WTC11 (cell line): ENCODE measurements at regions not wholly inside any gene's neighbourhood (a gene's known extent, or its start where the extent isn't known, plus 50 kb on each side); places are given as distances from the start of the nearest gene placed in this dataset.

ENCODE experiments used
- ATAC-seq: fragments of 200-7000 bp; cut with Tn5 transposase; 2 replicates; pipeline ENCODE4 v1.10.0; 2021; ENCODE audit warnings: mild to moderate bottlenecking, moderate library complexity
- CTCF ChIA-PET: fragments of 300-600 bp; sonication (Branson Sonifier 250); formaldehyde crosslinking; loops from one replicate; lab custom pipeline; 2021; ENCODE audit warnings: antibody characterized with exemption; lab: Charles Lee
- POLR2A ChIA-PET: fragments of 350-600 bp; sonication (Branson Sonifier 250); formaldehyde crosslinking; loops from one replicate; lab custom pipeline; 2021; ENCODE audit warnings: antibody characterized with exemption; lab: Charles Lee
- DNase-seq: peaks from one replicate; pipeline ENCODE4 v3.0.0; 2021; ENCODE audit warnings: low spot score
- H3K27ac Mint-ChIP-seq: 2 replicates; pipeline ENCODE4 v1.8.0; 2021; ENCODE audit warnings: mixed read lengths
- H3K27me3 Mint-ChIP-seq: 2 replicates; pipeline ENCODE4 v1.8.0; 2021; ENCODE audit warnings: low read depth, mild to moderate bottlenecking, moderate library complexity, mixed read lengths
- H3K36me3 Mint-ChIP-seq: 2 replicates; pipeline ENCODE4 v1.8.0; 2021; ENCODE audit warnings: mixed read lengths
- H3K4me1 Mint-ChIP-seq: 2 replicates; pipeline ENCODE4 v1.8.0; 2022; ENCODE audit warnings: mixed read lengths
- H3K4me3 Mint-ChIP-seq: 2 replicates; pipeline ENCODE4 v1.8.0; 2021; ENCODE audit warnings: mild to moderate bottlenecking, moderate library complexity, mixed read lengths
- H3K9me3 Mint-ChIP-seq: 2 replicates; pipeline ENCODE4 v1.8.0; 2021; ENCODE audit warnings: mixed read lengths
- ATF1 ChIP-seq: sonication (generic); formaldehyde crosslinking; IDR thresholded peaks from 2 replicates; pipeline ENCODE4 v1.8.1; 2023; ENCODE audit warnings: mild to moderate bottlenecking, moderate library complexity, missing genetic modification reagents
- FOXK1 ChIP-seq: sonication (generic); formaldehyde crosslinking; IDR thresholded peaks from 2 replicates; pipeline ENCODE4 v1.8.0; 2022; ENCODE audit warnings: mild to moderate bottlenecking, moderate library complexity, missing genetic modification reagents
- FOXP4 ChIP-seq: sonication (generic); formaldehyde crosslinking; IDR thresholded peaks from 2 replicates; pipeline ENCODE4 v1.8.0; 2022; ENCODE audit warnings: mild to moderate bottlenecking, missing genetic modification reagents
- KAT7 ChIP-seq: sonication (generic); formaldehyde crosslinking; IDR thresholded peaks from 2 replicates; pipeline ENCODE4 v1.8.1; 2023; ENCODE audit warnings: missing genetic modification reagents, mild to moderate bottlenecking, borderline replicate concordance
- MYBL2 ChIP-seq: sonication (generic); formaldehyde crosslinking; IDR thresholded peaks from 2 replicates; pipeline ENCODE4 v1.8.1; 2023; ENCODE audit warnings: mild to moderate bottlenecking, moderate library complexity, missing genetic modification reagents
- NFYB ChIP-seq: sonication (generic); formaldehyde crosslinking; conservative IDR thresholded peaks from 2 replicates; pipeline ENCODE4 v1.8.0; 2022; ENCODE audit warnings: low read depth, missing genetic modification reagents
- PRRX2 ChIP-seq: fragments of 250-450 bp; sonication (Bioruptor Pico); IDR thresholded peaks from 2 replicates; pipeline ENCODE4 v1.8.0; 2021; ENCODE audit warnings: mild to moderate bottlenecking
- RORB ChIP-seq: fragments of 250-450 bp; sonication (Bioruptor Pico); IDR thresholded peaks from 2 replicates; pipeline ENCODE4 v1.9.0; 2021; ENCODE audit warnings: mild to moderate bottlenecking
- ZNF232 ChIP-seq: sonication (generic); formaldehyde crosslinking; IDR thresholded peaks from 2 replicates; pipeline ENCODE4 v1.8.0; 2022; ENCODE audit warnings: mild to moderate bottlenecking, missing genetic modification reagents
- TF ChIP-seq, protein P1 (sequence below): sonication (generic); formaldehyde crosslinking; IDR thresholded peaks from 2 replicates; pipeline ENCODE4 v1.8.1; 2023; ENCODE audit warnings: mild to moderate bottlenecking, missing genetic modification reagents
- TF ChIP-seq, protein P2 (sequence below): sonication (generic); formaldehyde crosslinking; IDR thresholded peaks from 2 replicates; pipeline ENCODE4 v1.8.1; 2023; ENCODE audit warnings: mild to moderate bottlenecking, missing genetic modification reagents, moderate library complexity
- TF ChIP-seq, protein P3 (sequence below): sonication (generic); formaldehyde crosslinking; IDR thresholded peaks from 2 replicates; pipeline ENCODE4 v1.8.1; 2022; ENCODE audit warnings: mild to moderate bottlenecking, moderate library complexity, missing genetic modification reagents
- TF ChIP-seq, protein P4 (sequence below): sonication (generic); formaldehyde crosslinking; IDR thresholded peaks from 2 replicates; pipeline ENCODE4 v1.8.0; 2022; ENCODE audit warnings: missing genetic modification reagents
- TF ChIP-seq, protein P5 (sequence below): sonication (generic); formaldehyde crosslinking; IDR thresholded peaks from 2 replicates; pipeline ENCODE4 v1.8.0; 2022; ENCODE audit warnings: mild to moderate bottlenecking, missing genetic modification reagents

DNA sequence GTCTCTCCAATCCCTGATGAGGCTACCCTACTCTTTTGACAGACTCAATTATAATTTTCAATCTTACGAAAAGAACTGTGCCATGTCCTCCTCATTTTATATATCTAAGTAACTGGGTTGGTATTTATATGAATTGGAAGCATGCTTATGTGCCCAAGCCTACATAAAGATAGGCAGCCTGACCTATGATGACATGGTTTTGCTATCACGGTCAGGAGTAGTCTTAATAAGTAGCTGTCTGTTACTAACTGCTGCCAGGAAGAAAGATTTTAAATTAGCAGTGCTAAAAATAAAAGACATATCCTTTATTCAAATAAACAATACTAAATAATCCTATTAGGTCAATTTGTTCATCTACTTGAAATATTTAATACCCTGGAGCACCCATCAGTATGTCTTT lies 102.0 kb upstream of the DTNA start:
- ChIA-PET CTCF (interaction anchor here (1.9 kb wide), 1 partner anchor 12 kb away, joined by 5 read pairs; no protein-coding TSS in a partner anchor), POLR2A (no interaction called here)
- TF ChIP-seq, protein P1, sequence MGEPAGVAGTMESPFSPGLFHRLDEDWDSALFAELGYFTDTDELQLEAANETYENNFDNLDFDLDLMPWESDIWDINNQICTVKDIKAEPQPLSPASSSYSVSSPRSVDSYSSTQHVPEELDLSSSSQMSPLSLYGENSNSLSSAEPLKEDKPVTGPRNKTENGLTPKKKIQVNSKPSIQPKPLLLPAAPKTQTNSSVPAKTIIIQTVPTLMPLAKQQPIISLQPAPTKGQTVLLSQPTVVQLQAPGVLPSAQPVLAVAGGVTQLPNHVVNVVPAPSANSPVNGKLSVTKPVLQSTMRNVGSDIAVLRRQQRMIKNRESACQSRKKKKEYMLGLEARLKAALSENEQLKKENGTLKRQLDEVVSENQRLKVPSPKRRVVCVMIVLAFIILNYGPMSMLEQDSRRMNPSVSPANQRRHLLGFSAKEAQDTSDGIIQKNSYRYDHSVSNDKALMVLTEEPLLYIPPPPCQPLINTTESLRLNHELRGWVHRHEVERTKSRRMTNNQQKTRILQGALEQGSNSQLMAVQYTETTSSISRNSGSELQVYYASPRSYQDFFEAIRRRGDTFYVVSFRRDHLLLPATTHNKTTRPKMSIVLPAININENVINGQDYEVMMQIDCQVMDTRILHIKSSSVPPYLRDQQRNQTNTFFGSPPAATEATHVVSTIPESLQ (CRISPR knock-in tag): no peak
- TF ChIP-seq RORB (CRISPR knock-in tag): no peak
- Mint-ChIP-seq H3K27ac (no peak overlapping the region), H3K27me3 (no peaks in the 10 kb centered on the region), H3K36me3 (no peaks in the 10 kb centered on the region), H3K4me1 (peaks cover 10% of the 10 kb centered on the region), H3K9me3 (no peaks in the 10 kb centered on the region), H3K4me3 (no peak overlapping the region)
- DNase-seq (no peak), ATAC-seq (no peak)

GRCh38 chr18:34609986-34610648 lies 100.0 kb upstream of the DTNA start:
- Mint-ChIP-seq H3K4me3 (no peak overlapping the region), H3K36me3 (no peaks in the 10 kb centered on the region), H3K4me1 (peaks cover 8% of the 10 kb centered on the region), H3K27ac (no peak overlapping the region), H3K27me3 (no peaks in the 10 kb centered on the region), H3K9me3 (peaks cover 7% of the 10 kb centered on the region)
- ATAC-seq (no peak), DNase-seq (no peak)
- POLR2A ChIA-PET: no interaction called here
- CTCF ChIA-PET: interaction anchor here (1.3 kb wide), 1 partner anchor 119 kb away, joined by 3 read pairs; no protein-coding TSS in a partner anchor
- TF ChIP-seq FOXP4: no peak
- TF ChIP-seq, protein P2, sequence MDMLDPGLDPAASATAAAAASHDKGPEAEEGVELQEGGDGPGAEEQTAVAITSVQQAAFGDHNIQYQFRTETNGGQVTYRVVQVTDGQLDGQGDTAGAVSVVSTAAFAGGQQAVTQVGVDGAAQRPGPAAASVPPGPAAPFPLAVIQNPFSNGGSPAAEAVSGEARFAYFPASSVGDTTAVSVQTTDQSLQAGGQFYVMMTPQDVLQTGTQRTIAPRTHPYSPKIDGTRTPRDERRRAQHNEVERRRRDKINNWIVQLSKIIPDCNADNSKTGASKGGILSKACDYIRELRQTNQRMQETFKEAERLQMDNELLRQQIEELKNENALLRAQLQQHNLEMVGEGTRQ: no peak
- TF ChIP-seq, protein P3, sequence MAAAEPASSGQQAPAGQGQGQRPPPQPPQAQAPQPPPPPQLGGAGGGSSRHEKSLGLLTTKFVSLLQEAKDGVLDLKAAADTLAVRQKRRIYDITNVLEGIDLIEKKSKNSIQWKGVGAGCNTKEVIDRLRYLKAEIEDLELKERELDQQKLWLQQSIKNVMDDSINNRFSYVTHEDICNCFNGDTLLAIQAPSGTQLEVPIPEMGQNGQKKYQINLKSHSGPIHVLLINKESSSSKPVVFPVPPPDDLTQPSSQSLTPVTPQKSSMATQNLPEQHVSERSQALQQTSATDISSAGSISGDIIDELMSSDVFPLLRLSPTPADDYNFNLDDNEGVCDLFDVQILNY: no peak
- TF ChIP-seq MYBL2 (CRISPR knock-in tag): no peak
- TF ChIP-seq, protein P4, sequence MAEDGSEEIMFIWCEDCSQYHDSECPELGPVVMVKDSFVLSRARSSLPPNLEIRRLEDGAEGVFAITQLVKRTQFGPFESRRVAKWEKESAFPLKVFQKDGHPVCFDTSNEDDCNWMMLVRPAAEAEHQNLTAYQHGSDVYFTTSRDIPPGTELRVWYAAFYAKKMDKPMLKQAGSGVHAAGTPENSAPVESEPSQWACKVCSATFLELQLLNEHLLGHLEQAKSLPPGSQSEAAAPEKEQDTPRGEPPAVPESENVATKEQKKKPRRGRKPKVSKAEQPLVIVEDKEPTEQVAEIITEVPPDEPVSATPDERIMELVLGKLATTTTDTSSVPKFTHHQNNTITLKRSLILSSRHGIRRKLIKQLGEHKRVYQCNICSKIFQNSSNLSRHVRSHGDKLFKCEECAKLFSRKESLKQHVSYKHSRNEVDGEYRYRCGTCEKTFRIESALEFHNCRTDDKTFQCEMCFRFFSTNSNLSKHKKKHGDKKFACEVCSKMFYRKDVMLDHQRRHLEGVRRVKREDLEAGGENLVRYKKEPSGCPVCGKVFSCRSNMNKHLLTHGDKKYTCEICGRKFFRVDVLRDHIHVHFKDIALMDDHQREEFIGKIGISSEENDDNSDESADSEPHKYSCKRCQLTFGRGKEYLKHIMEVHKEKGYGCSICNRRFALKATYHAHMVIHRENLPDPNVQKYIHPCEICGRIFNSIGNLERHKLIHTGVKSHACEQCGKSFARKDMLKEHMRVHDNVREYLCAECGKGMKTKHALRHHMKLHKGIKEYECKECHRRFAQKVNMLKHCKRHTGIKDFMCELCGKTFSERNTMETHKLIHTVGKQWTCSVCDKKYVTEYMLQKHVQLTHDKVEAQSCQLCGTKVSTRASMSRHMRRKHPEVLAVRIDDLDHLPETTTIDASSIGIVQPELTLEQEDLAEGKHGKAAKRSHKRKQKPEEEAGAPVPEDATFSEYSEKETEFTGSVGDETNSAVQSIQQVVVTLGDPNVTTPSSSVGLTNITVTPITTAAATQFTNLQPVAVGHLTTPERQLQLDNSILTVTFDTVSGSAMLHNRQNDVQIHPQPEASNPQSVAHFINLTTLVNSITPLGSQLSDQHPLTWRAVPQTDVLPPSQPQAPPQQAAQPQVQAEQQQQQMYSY: no peak
- no peak for TF ChIP-seq PRRX2 (CRISPR knock-in tag)
- TF ChIP-seq, protein P5, sequence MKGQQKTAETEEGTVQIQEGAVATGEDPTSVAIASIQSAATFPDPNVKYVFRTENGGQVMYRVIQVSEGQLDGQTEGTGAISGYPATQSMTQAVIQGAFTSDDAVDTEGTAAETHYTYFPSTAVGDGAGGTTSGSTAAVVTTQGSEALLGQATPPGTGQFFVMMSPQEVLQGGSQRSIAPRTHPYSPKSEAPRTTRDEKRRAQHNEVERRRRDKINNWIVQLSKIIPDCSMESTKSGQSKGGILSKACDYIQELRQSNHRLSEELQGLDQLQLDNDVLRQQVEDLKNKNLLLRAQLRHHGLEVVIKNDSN (CRISPR knock-in tag): no peak
- TF ChIP-seq NFYB: no peak
- TF ChIP-seq ZNF232 (CRISPR knock-in tag): no peak
- TF ChIP-seq FOXK1: no peak
- no peak for TF ChIP-seq KAT7 (CRISPR knock-in tag)
- no peak for TF ChIP-seq ATF1 (CRISPR knock-in tag)
